ENCODE measurements at regions not wholly inside any gene's neighbourhood (a gene's known extent, or its start where the extent isn't known, plus 50 kb on each side); places are given as distances from the start of the nearest gene placed in this dataset.

DNA sequence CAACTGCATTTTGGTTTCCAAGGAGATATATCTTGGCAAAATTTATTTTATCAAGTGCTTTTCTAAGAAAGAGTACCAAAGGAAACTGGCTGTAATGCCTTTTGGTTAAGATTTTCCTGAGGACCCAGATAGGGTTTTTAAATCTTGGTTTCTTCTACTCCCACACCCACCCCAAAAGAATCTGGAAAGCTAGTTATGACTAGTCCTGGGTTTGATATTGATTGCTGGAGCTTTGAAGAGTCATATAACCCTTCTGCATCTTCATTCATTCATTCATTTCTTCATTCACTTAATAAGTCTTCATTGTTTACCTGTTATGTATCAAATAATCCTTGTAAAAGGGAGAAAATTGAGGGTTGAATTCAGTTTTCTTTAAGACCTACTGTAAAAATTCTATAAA lies 425.2 kb downstream of the PCNX1 start:
- Histone ChIP-seq H2BK5ac (ENCODE audit: low read depth, low read length, poor library complexity) (no peak overlapping the region), H3K4ac (ENCODE audit: low read depth, low read length) (no peak overlapping the region), H3K27ac (ENCODE audit: low read depth, low read length) (no peak overlapping the region), H2BK120ac (ENCODE audit: insufficient read depth, low read length, poor library complexity) (no peak overlapping the region), H2BK12ac (ENCODE audit: low read length) (no peak overlapping the region), H3K9me3 (ENCODE audit: insufficient read depth, low read depth, low read length) (no peaks in the 10 kb centered on the region), H3K14ac (ENCODE audit: low read length) (no peak overlapping the region), H4K12ac (ENCODE audit: low read depth, low read length) (no peak overlapping the region), H4K91ac (ENCODE audit: low read depth, low read length) (no peak overlapping the region), H3K79me1 (ENCODE audit: low read length) (no peaks in the 10 kb centered on the region), H3K79me2 (ENCODE audit: control insufficient read depth, insufficient read depth, low read length, poor library complexity) (peaks cover 9% of the 10 kb centered on the region), H3K18ac (ENCODE audit: low read length) (no peak overlapping the region), H3K27me3 (ENCODE audit: insufficient read depth, low read length) (no peaks in the 10 kb centered on the region), H2AFZ (ENCODE audit: insufficient read depth, low read length, poor library complexity) (no peak overlapping the region), H3K9ac (ENCODE audit: low read length) (no peak overlapping the region), H4K8ac (ENCODE audit: low read depth, low read length) (no peak overlapping the region), H3K4me1 (ENCODE audit: control insufficient read depth in 1 of 2, insufficient read depth in 2 of 2, low read length in 2 of 2) (no peaks in the 10 kb centered on the region), H3K23ac (ENCODE audit: low read length) (no peak overlapping the region), H3K4me3 (ENCODE audit: low read depth, low read length) (no peak overlapping the region), H3K4me2 (ENCODE audit: low read length) (no peak overlapping the region), H3K36me3 (ENCODE audit: control insufficient read depth in 1 of 2, insufficient read depth in 2 of 2, low read length in 2 of 2) (peaks cover 0 to 5% of the 10 kb centered on the region in 2 experiments), H2AK5ac (ENCODE audit: low read length) (no peak overlapping the region)
- no peak for DNase-seq

DNA sequence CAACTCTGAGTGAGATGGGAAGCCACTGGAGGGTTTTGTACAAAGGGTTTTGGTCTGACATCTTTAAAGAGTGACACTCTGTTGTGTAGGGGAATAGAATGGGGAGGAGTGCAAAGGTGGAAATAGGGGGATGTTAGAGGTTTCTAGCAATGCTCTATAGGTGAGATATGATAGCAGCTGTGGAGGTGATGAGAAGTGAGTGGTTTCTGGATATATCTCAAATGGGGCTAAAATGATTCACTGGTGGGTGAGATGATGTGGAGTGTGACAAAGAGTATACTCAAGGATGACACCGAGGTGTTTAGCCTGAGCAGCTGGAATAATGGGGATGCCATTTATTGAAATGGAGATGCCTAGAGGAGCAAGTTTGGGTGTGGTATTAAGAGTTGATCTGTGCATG lies 426.4 kb downstream of the PCNX1 start:
- Histone ChIP-seq H3K9me3 (ENCODE audit: insufficient read depth, low read depth, low read length) (no peaks in the 10 kb centered on the region), H2AFZ (ENCODE audit: insufficient read depth, low read length, poor library complexity) (no peak overlapping the region), H3K9ac (ENCODE audit: low read length) (no peak overlapping the region), H3K27me3 (ENCODE audit: insufficient read depth, low read length) (no peaks in the 10 kb centered on the region), H3K79me2 (ENCODE audit: control insufficient read depth, insufficient read depth, low read length, poor library complexity) (peaks cover 8% of the 10 kb centered on the region), H3K18ac (ENCODE audit: low read length) (no peak overlapping the region), H3K4me2 (ENCODE audit: low read length) (no peak overlapping the region), H4K12ac (ENCODE audit: low read depth, low read length) (no peak overlapping the region), H2AK5ac (ENCODE audit: low read length) (no peak overlapping the region), H2BK12ac (ENCODE audit: low read length) (no peak overlapping the region), H2BK120ac (ENCODE audit: insufficient read depth, low read length, poor library complexity) (no peak overlapping the region), H3K27ac (ENCODE audit: low read depth, low read length) (no peak overlapping the region), H3K79me1 (ENCODE audit: low read length) (no peaks in the 10 kb centered on the region), H3K36me3 (ENCODE audit: control insufficient read depth in 1 of 2, insufficient read depth in 2 of 2, low read length in 2 of 2) (peaks cover 0 to 7% of the 10 kb centered on the region in 2 experiments), H3K4ac (ENCODE audit: low read depth, low read length) (no peak overlapping the region), H3K4me1 (ENCODE audit: control insufficient read depth in 1 of 2, insufficient read depth in 2 of 2, low read length in 2 of 2) (no peaks in the 10 kb centered on the region), H3K23ac (ENCODE audit: low read length) (no peak overlapping the region), H3K4me3 (ENCODE audit: low read depth, low read length) (no peak overlapping the region), H2BK5ac (ENCODE audit: low read depth, low read length, poor library complexity) (no peak overlapping the region), H3K14ac (ENCODE audit: low read length) (no peak overlapping the region), H4K91ac (ENCODE audit: low read depth, low read length) (no peak overlapping the region), H4K8ac (ENCODE audit: low read depth, low read length) (no peak overlapping the region)
- no CpG with 5 or more reads among the region's 1 CpG for WGBS (ENCODE audit: extremely low coverage, insufficient coverage, insufficient read length)
- no peak for DNase-seq

DNA sequence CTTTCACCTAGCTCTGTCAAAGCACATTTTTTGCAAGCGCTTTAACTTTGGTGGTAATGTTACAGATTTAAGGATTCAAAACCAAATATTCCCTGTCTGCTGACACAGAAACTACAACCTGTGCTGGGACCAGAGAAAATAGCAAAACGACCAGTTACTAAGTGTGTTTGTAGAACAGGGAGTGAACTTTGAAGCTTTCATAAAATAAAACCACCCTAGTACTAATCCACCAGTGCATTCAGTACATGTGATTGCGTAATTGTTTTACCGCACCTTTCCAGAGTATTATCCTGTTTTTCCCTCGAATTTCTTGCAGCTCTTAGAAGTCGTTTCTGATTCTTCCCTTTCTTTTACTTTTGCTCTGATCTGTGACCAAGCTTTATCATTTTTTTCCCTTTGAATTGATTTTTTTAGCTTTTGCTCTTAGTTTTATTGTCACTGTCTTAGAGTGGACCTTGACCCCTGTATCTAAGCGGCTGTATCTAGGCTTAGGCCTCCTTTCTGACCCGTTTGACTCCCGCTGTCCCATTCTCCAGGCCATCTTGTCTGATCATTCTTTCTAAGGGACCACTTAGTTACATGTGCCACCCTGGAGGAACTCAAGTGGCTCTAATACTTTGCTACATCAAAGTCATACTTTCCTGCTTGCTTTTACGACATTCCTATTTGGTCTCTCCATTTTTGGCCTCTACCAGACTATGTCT lies 429.4 kb downstream of the PCNX1 start:
- no peak overlapping the region for H3K9ac ChIP-seq (ENCODE audit: low read length)
- H2BK5ac ChIP-seq (ENCODE audit: low read depth, low read length, poor library complexity), result no peak overlapping the region
- no peak overlapping the region for H2BK120ac ChIP-seq (ENCODE audit: insufficient read depth, low read length, poor library complexity)
- no peaks in the 10 kb centered on the region for H3K27me3 ChIP-seq (ENCODE audit: insufficient read depth, low read length)
- H3K14ac ChIP-seq (ENCODE audit: low read length), result no peak overlapping the region
- WGBS (ENCODE audit: extremely low coverage, insufficient coverage, insufficient read length), result no CpG with 5 or more reads among the region's 10 CpGs
- H4K12ac ChIP-seq (ENCODE audit: low read depth, low read length), result no peak overlapping the region
- no peak overlapping the region for H2AFZ ChIP-seq (ENCODE audit: insufficient read depth, low read length, poor library complexity)
- H3K4me1 ChIP-seq (ENCODE audit: control insufficient read depth in 1 of 2, insufficient read depth in 2 of 2, low read length in 2 of 2), result no peaks in the 10 kb centered on the region
- H2AK5ac ChIP-seq (ENCODE audit: low read length), result no peak overlapping the region
- no peak overlapping the region for H4K8ac ChIP-seq (ENCODE audit: low read depth, low read length)
- no peak overlapping the region for H3K4me2 ChIP-seq (ENCODE audit: low read length)
- no peak overlapping the region for H3K27ac ChIP-seq (ENCODE audit: low read depth, low read length)
- H3K4me3 ChIP-seq (ENCODE audit: low read depth, low read length), result no peak overlapping the region
- H3K9me3 ChIP-seq (ENCODE audit: insufficient read depth, low read depth, low read length), result no peaks in the 10 kb centered on the region
- DNase-seq, result no peak
- no peak overlapping the region for H2BK12ac ChIP-seq (ENCODE audit: low read length)
- H3K79me2 ChIP-seq (ENCODE audit: control insufficient read depth, insufficient read depth, low read length, poor library complexity), result peaks cover 4% of the 10 kb centered on the region
- H3K23ac ChIP-seq (ENCODE audit: low read length), result no peak overlapping the region
- H3K79me1 ChIP-seq (ENCODE audit: low read length), result no peaks in the 10 kb centered on the region
- no peak overlapping the region for H4K91ac ChIP-seq (ENCODE audit: low read depth, low read length)
- no peak overlapping the region for H3K18ac ChIP-seq (ENCODE audit: low read length)
- H3K4ac ChIP-seq (ENCODE audit: low read depth, low read length), result no peak overlapping the region
- peaks cover 0 to 2% of the 10 kb centered on the region in 2 experiments for H3K36me3 ChIP-seq (ENCODE audit: control insufficient read depth in 1 of 2, insufficient read depth in 2 of 2, low read length in 2 of 2)

DNA sequence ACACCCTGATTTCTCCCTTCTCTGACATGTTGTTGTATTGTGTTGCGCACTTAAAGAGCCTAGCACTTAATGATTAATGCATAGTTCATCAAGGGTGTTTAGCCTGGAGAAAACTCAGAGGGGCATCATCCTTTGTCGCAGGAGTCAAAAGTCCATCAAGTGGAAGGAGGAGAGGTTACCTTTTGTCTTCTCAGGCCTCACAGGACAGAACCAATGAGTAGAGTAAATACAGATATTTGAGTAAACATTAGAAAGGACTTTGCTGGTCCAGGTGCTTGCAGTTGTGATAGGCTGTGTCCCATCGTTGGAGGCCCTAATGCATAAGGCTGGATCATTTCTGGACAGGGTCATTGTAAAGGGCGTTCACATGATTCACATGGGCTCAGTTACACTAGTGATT lies 430.9 kb downstream of the PCNX1 start:
- Histone ChIP-seq H2BK5ac (ENCODE audit: low read depth, low read length, poor library complexity) (no peak overlapping the region), H4K91ac (ENCODE audit: low read depth, low read length) (no peak overlapping the region), H3K79me1 (ENCODE audit: low read length) (no peaks in the 10 kb centered on the region), H3K9ac (ENCODE audit: low read length) (no peak overlapping the region), H3K36me3 (ENCODE audit: control insufficient read depth in 1 of 2, insufficient read depth in 2 of 2, low read length in 2 of 2) (peaks cover 0 to 2% of the 10 kb centered on the region in 2 experiments), H2AK5ac (ENCODE audit: low read length) (no peak overlapping the region), H3K4me1 (ENCODE audit: control insufficient read depth in 1 of 2, insufficient read depth in 2 of 2, low read length in 2 of 2) (no peaks in the 10 kb centered on the region), H2BK12ac (ENCODE audit: low read length) (no peak overlapping the region), H3K4me2 (ENCODE audit: low read length) (no peak overlapping the region), H4K8ac (ENCODE audit: low read depth, low read length) (no peak overlapping the region), H3K23ac (ENCODE audit: low read length) (no peak overlapping the region), H3K4me3 (ENCODE audit: low read depth, low read length) (no peak overlapping the region), H2BK120ac (ENCODE audit: insufficient read depth, low read length, poor library complexity) (no peak overlapping the region), H3K79me2 (ENCODE audit: control insufficient read depth, insufficient read depth, low read length, poor library complexity) (peaks cover 4% of the 10 kb centered on the region), H3K14ac (ENCODE audit: low read length) (no peak overlapping the region), H3K18ac (ENCODE audit: low read length) (no peak overlapping the region), H3K9me3 (ENCODE audit: insufficient read depth, low read depth, low read length) (no peaks in the 10 kb centered on the region), H3K27me3 (ENCODE audit: insufficient read depth, low read length) (no peaks in the 10 kb centered on the region), H4K12ac (ENCODE audit: low read depth, low read length) (no peak overlapping the region), H3K27ac (ENCODE audit: low read depth, low read length) (no peak overlapping the region), H2AFZ (ENCODE audit: insufficient read depth, low read length, poor library complexity) (no peak overlapping the region), H3K4ac (ENCODE audit: low read depth, low read length) (no peak overlapping the region)
- WGBS (ENCODE audit: extremely low coverage, insufficient coverage, insufficient read length), result no CpG with 5 or more reads among the region's 4 CpGs
- DNase-seq, result no peak
